Endothelial cell of umbilical vein (primary cell): ENCODE measurements at regions not wholly inside any gene's neighbourhood (a gene's known extent, or its start where the extent isn't known, plus 50 kb on each side); places are given as distances from the start of the nearest gene placed in this dataset.

ENCODE experiments used
- BruUV-seq: library from RNA; stranded (reverse); fragments of 400-500 nt; replicated peaks from 2 replicates; lab custom pipeline; 2021; lab: Mats Ljungman, UMichigan
- CTCF ChIA-PET: fragments of 300-600, 350-600 bp; sonication (Branson Sonifier 250); formaldehyde crosslinking; loops from one replicate; lab custom pipeline; 2021; ENCODE audit warnings: antibody characterized with exemption, inconsistent platforms; lab: Charles Lee
- POLR2A ChIA-PET: fragments of 300-600, 350-600 bp; sonication (Branson Sonifier 250); formaldehyde crosslinking; loops from one replicate; lab custom pipeline; 2021; ENCODE audit warnings: antibody characterized with exemption, inconsistent platforms; lab: Charles Lee
- DNase-seq: peaks from one replicate; pipeline ENCODE4 v3.0.0-alpha.2; 2011; ENCODE audit warnings: low read depth, low spot score
- FAIRE-seq: peaks from 2 replicates; lab custom pipeline; 2011; peaks lifted over from hg19 to GRCh38; lab: Jason Lieb, UNC
- H2AFZ ChIP-seq: 2 replicates; pipeline ENCODE4 v1.6.0; 2012; ENCODE audit warnings: low read depth, low read length, control low read depth, inconsistent platforms
- H3K27ac ChIP-seq: 2 replicates; pipeline ENCODE4 v1.5.1; 2011; ENCODE audit warnings: low read depth, mild to moderate bottlenecking, control low read depth, low read length, moderate library complexity; ENCODE audit not compliant: insufficient read depth
- H3K27me3 ChIP-seq, 2 experiments: 2 replicates each; pipeline versions ENCODE4 v1.6.0 to v1.6.1; 2011; ENCODE audit warnings: low read length in 2 of 2, mixed read lengths in 1 of 2; ENCODE audit not compliant: control insufficient read depth in 2 of 2, insufficient read depth in 2 of 2
- H3K36me3 ChIP-seq, 2 experiments: 2 replicates in 1 of 2; 3 replicates in 1 of 2; pipeline ENCODE4 v1.5.1; 2011; ENCODE audit warnings: low read length in 2 of 2, mild to moderate bottlenecking in 1 of 2, moderate library complexity in 1 of 2; ENCODE audit not compliant: control insufficient read depth in 2 of 2, insufficient read depth in 2 of 2; ENCODE audit errors: extremely low read depth in 1 of 2
- H3K4me1 ChIP-seq: 3 replicates; pipeline ENCODE4 v1.5.1; 2011; ENCODE audit warnings: mild to moderate bottlenecking, low read length; ENCODE audit not compliant: control insufficient read depth, insufficient read depth; ENCODE audit errors: extremely low read depth
- H3K4me2 ChIP-seq: 2 replicates; pipeline ENCODE4 v1.6.1; 2011; ENCODE audit warnings: low read length, control low read depth, mixed read lengths; ENCODE audit not compliant: insufficient read depth
- H3K4me3 ChIP-seq, 3 experiments: fragments of 200-600 bp in 1 of 3; sonication (generic), shearing (Covaris generic) in 1 of 3; replicated peaks in 1 of 3; 2 replicates each; pipeline ENCODE4 v1.5.1; 2011 to 2016; ENCODE audit warnings: control low read depth in 3 of 3, low read length in 3 of 3, mild to moderate bottlenecking in 2 of 3, inconsistent platforms in 1 of 3, low read depth in 1 of 3, moderate library complexity in 1 of 3; ENCODE audit not compliant: insufficient read depth in 1 of 3
- H3K79me2 ChIP-seq: 2 replicates; pipeline ENCODE4 v1.6.0; 2012; ENCODE audit warnings: low read length, inconsistent platforms; ENCODE audit not compliant: control insufficient read depth, insufficient read depth
- H3K9ac ChIP-seq: replicated peaks from 2 replicates; pipeline ENCODE3; 2011; ENCODE audit warnings: low read length, control low read depth; ENCODE audit not compliant: insufficient read depth; ENCODE audit errors: extremely low read depth
- H3K9me1 ChIP-seq: replicated peaks from 3 replicates; pipeline ENCODE4 v1.6.0; 2011; ENCODE audit warnings: mild to moderate bottlenecking, low read length; ENCODE audit not compliant: control insufficient read depth, insufficient read depth; ENCODE audit errors: extremely low read depth
- H3K9me3 ChIP-seq: replicated peaks from 2 replicates; pipeline ENCODE4 v1.5.1; 2012; ENCODE audit warnings: low read length, inconsistent platforms; ENCODE audit not compliant: control insufficient read depth, insufficient read depth
- H4K20me1 ChIP-seq: replicated peaks from 2 replicates; pipeline ENCODE3; 2011; ENCODE audit warnings: mild to moderate bottlenecking, low read length; ENCODE audit not compliant: control insufficient read depth, insufficient read depth; ENCODE audit errors: extremely low read depth
- EZH2 ChIP-seq: IDR thresholded peaks from 2 replicates; pipeline ENCODE4 v1.6.1; 2012; ENCODE audit warnings: borderline replicate concordance, low read depth, mild to moderate bottlenecking, moderate library complexity, low read length, inconsistent platforms; ENCODE audit not compliant: severe bottlenecking
- FOS ChIP-seq: IDR thresholded peaks from 2 replicates; pipeline ENCODE4 v1.6.1; 2011; ENCODE audit warnings: mild to moderate bottlenecking, low read length, moderate library complexity, borderline replicate concordance; ENCODE audit not compliant: insufficient read depth
- GATA2 ChIP-seq: IDR thresholded peaks from 2 replicates; pipeline ENCODE4 v1.7.0; 2011; ENCODE audit warnings: low read depth, mild to moderate bottlenecking, moderate library complexity, mixed read lengths, low read length; ENCODE audit not compliant: insufficient read length, insufficient read depth
- JUN ChIP-seq: IDR thresholded peaks from 2 replicates; pipeline ENCODE4 v1.6.1; 2011; ENCODE audit warnings: borderline replicate concordance, low read depth; ENCODE audit not compliant: insufficient read length, insufficient read depth
- MAX ChIP-seq: IDR thresholded peaks from 2 replicates; pipeline ENCODE4 v1.6.1; 2011; ENCODE audit not compliant: insufficient read depth, insufficient read length
- MYC ChIP-seq: IDR thresholded peaks from one replicate; pipeline ENCODE4 v1.6.1; 2011; ENCODE audit warnings: mild to moderate bottlenecking, low read depth, low read length
- POLR2A ChIP-seq: IDR thresholded peaks from 2 replicates; pipeline ENCODE4 v1.6.1; 2012; ENCODE audit warnings: low read depth, mild to moderate bottlenecking, control low read depth, low read length
- POLR2AphosphoS5 ChIP-seq: IDR thresholded peaks from 2 replicates; pipeline ENCODE4 v1.6.1; 2012; ENCODE audit warnings: low read depth, mild to moderate bottlenecking, control low read depth, low read length, moderate library complexity; ENCODE audit not compliant: insufficient read depth
- dilution Hi-C: fragments of 300-500 bp; cut with MboI; formaldehyde crosslinking; loops from one replicate; pipeline ENCODE4 v1.15.0; 2019; ENCODE audit warnings: low sequenced_read_pairs; ENCODE audit not compliant: extremely low pct_ligation_motif_present
- intact Hi-C: fragments of 100-400 bp; cut with micrococcal nuclease; formaldehyde crosslinking; loops from one replicate; pipeline ENCODE4 v1.10.0; 2022
- TF ChIP-seq, protein P1 (sequence below), 2 donors: IDR thresholded peaks; 1 replicate in 1 of 2; 2 replicates in 1 of 2; pipeline ENCODE4 v1.5.1; 2011; ENCODE audit warnings: low read length in 2 of 2, mild to moderate bottlenecking in 2 of 2, moderate library complexity in 2 of 2, control low read depth in 1 of 2, inconsistent platforms in 1 of 2, low read depth in 1 of 2; ENCODE audit not compliant: insufficient read depth in 1 of 2; ENCODE audit errors: extremely low read depth in 1 of 2

GRCh38 chr1:55928576-55928975 lies 650.8 kb downstream of the PLPP3 start:
- intact Hi-C loops (no loop called here), dilution Hi-C loops (no loop called here)
- Histone ChIP-seq H3K9ac (no peak overlapping the region), H3K27me3 (no peaks in the 10 kb centered on the region), H2AFZ (no peak overlapping the region), H4K20me1 (no peaks in the 10 kb centered on the region), H3K36me3 (no peaks in the 10 kb centered on the region), H3K9me1 (no peaks in the 10 kb centered on the region), H3K79me2 (no peaks in the 10 kb centered on the region), H3K9me3 (no peaks in the 10 kb centered on the region), H3K4me3 (no peak overlapping the region), H3K27ac (no peak overlapping the region), H3K4me2 (no peak overlapping the region), H3K4me1 (no peaks in the 10 kb centered on the region)
- DNase-seq (no peak), FAIRE-seq (no peak)
- CTCF ChIA-PET, result no interaction called here
- no TSS peak for BruUV-seq
- POLR2A ChIA-PET, result no interaction called here
- TF ChIP-seq JUN (no peak), MYC (no peak), MAX (no peak), POLR2AphosphoS5 (no peak), POLR2A (no peak), FOS (no peak), GATA2 (no peak), EZH2 (no peak)
- TF ChIP-seq, protein P1, sequence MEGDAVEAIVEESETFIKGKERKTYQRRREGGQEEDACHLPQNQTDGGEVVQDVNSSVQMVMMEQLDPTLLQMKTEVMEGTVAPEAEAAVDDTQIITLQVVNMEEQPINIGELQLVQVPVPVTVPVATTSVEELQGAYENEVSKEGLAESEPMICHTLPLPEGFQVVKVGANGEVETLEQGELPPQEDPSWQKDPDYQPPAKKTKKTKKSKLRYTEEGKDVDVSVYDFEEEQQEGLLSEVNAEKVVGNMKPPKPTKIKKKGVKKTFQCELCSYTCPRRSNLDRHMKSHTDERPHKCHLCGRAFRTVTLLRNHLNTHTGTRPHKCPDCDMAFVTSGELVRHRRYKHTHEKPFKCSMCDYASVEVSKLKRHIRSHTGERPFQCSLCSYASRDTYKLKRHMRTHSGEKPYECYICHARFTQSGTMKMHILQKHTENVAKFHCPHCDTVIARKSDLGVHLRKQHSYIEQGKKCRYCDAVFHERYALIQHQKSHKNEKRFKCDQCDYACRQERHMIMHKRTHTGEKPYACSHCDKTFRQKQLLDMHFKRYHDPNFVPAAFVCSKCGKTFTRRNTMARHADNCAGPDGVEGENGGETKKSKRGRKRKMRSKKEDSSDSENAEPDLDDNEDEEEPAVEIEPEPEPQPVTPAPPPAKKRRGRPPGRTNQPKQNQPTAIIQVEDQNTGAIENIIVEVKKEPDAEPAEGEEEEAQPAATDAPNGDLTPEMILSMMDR (IDR thresholded peaks at IDR 0.05; ENCODE audit: extremely low read depth in 1 of 2, insufficient read depth in 1 of 2, low read depth in 1 of 2, low read length in 2 of 2), result no peak
